Loucy (cell line): ENCODE measurements at regions not wholly inside any gene's neighbourhood (a gene's known extent, or its start where the extent isn't known, plus 50 kb on each side); places are given as distances from the start of the nearest gene placed in this dataset.

ENCODE experiments used
- H2AFZ ChIP-seq: fragments of 200-600 bp; sonication (generic); 2 replicates; pipeline ENCODE4 v1.6.0; 2016; ENCODE audit warnings: antibody characterized with exemption, mild to moderate bottlenecking, low read length, moderate library complexity
- H3F3A ChIP-seq: fragments of 200-600 bp; 2 replicates; pipeline ENCODE4 v1.6.0; 2016; ENCODE audit warnings: antibody characterized with exemption, low read depth, mild to moderate bottlenecking
- H3K27me3 ChIP-seq: fragments of 200-600 bp; sonication (generic); 2 replicates; pipeline ENCODE4 v1.6.1; 2014; ENCODE audit warnings: low read length, mild to moderate bottlenecking; ENCODE audit not compliant: insufficient read depth, poor library complexity, severe bottlenecking
- H3K36me3 ChIP-seq: fragments of 200-600 bp; sonication (generic); 2 replicates; pipeline ENCODE4 v1.6.1; 2016; ENCODE audit warnings: low read length; ENCODE audit not compliant: insufficient read depth
- H3K4me1 ChIP-seq: fragments of 200-600 bp; sonication (generic); 2 replicates; pipeline ENCODE4 v1.5.1; 2014; ENCODE audit warnings: low read length, mild to moderate bottlenecking; ENCODE audit not compliant: insufficient read depth, poor library complexity, severe bottlenecking
- H3K4me2 ChIP-seq: fragments of 200-600 bp; sonication (generic); 2 replicates; pipeline ENCODE4 v1.6.0; 2014; ENCODE audit warnings: antibody characterized with exemption, low read length, low read depth, mild to moderate bottlenecking; ENCODE audit not compliant: poor library complexity, severe bottlenecking
- H3K4me3 ChIP-seq: fragments of 200-600 bp; sonication (generic); 2 replicates; pipeline ENCODE4 v1.5.1; 2014; ENCODE audit warnings: low read length, mild to moderate bottlenecking, mixed read lengths; ENCODE audit not compliant: poor library complexity, severe bottlenecking
- H3K79me2 ChIP-seq: fragments of 200-600 bp; sonication (generic); 2 replicates; pipeline ENCODE4 v1.6.1; 2014; ENCODE audit warnings: low read length; ENCODE audit not compliant: insufficient read depth
- H3K9ac ChIP-seq: fragments of 200-600 bp; sonication (generic); 2 replicates; pipeline ENCODE4 v1.6.0; 2014; ENCODE audit warnings: mild to moderate bottlenecking, low read depth, low read length, moderate library complexity; ENCODE audit not compliant: poor library complexity, severe bottlenecking
- H3K9me2 ChIP-seq: fragments of 200-600 bp; sonication (generic); replicated peaks from 2 replicates; pipeline ENCODE4 v1.6.1; 2016; ENCODE audit warnings: low read depth, low read length, mixed read lengths
- H3K9me3 ChIP-seq: fragments of 200-600 bp; sonication (generic); 2 replicates; pipeline ENCODE4 v1.6.1; 2014; ENCODE audit warnings: mild to moderate bottlenecking, antibody characterized with exemption, low read length, low read depth; ENCODE audit not compliant: insufficient read depth
- H4K20me1 ChIP-seq: fragments of 200-600 bp; sonication (generic); 2 replicates; pipeline ENCODE4 v1.6.0; 2014; ENCODE audit warnings: antibody characterized with exemption, low read length, mild to moderate bottlenecking; ENCODE audit not compliant: insufficient read depth, poor library complexity, severe bottlenecking
- EZH2phosphoT487 ChIP-seq: fragments of 200-600 bp; IDR thresholded peaks from 2 replicates; pipeline ENCODE4 v1.6.1; 2018; ENCODE audit warnings: antibody characterized with exemption, mild to moderate bottlenecking, moderate library complexity, borderline replicate concordance
- TF ChIP-seq, protein P1 (sequence below): fragments of 200-600 bp; sonication (generic); conservative IDR thresholded peaks from 2 replicates; pipeline ENCODE4 v1.5.1; 2014; ENCODE audit warnings: mild to moderate bottlenecking, antibody characterized with exemption, low read length

DNA sequence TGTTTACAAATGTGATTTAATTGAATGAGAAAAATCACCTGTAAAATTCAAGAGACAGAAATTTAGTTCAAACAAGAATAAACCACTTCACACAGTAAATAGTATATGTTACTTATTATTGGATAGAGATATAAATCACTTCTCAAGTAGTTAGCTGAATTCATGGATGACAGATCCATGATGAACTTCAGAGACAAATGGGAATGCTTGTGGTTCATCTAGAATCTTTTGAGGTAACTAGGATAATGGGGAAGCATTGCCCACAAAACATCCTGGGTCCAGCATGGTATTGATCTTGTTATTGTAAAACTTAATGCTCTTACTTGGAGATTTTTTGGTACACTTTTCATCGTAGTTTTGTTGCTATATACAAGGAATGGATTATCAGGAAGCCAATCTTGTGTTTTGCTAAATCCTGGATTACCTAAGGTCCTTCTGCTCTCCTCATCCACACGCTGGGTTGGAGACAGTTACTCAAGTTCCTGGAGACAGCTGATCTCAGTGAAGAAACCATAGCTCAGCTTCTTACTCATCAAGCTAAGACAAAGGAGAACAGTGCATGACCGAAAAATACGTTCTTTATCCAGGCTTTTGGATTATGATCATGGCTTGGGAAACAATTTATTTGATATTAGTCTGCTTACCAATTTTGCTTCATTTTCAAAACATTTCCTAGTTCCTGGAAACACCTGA lies 142.5 kb upstream of the PREP start:
- no peaks in the 10 kb centered on the region for H3F3A ChIP-seq
- H3K9me3 ChIP-seq, result no peaks in the 10 kb centered on the region
- H3K9ac ChIP-seq, result no peak overlapping the region
- no peaks in the 10 kb centered on the region for H3K4me1 ChIP-seq
- H3K9me2 ChIP-seq, result no peaks in the 10 kb centered on the region
- H3K4me3 ChIP-seq, result no peak overlapping the region
- H4K20me1 ChIP-seq, result no peaks in the 10 kb centered on the region
- H3K79me2 ChIP-seq, result no peaks in the 10 kb centered on the region
- no peak overlapping the region for H3K4me2 ChIP-seq
- TF ChIP-seq EZH2phosphoT487, result no peak
- TF ChIP-seq, protein P1, sequence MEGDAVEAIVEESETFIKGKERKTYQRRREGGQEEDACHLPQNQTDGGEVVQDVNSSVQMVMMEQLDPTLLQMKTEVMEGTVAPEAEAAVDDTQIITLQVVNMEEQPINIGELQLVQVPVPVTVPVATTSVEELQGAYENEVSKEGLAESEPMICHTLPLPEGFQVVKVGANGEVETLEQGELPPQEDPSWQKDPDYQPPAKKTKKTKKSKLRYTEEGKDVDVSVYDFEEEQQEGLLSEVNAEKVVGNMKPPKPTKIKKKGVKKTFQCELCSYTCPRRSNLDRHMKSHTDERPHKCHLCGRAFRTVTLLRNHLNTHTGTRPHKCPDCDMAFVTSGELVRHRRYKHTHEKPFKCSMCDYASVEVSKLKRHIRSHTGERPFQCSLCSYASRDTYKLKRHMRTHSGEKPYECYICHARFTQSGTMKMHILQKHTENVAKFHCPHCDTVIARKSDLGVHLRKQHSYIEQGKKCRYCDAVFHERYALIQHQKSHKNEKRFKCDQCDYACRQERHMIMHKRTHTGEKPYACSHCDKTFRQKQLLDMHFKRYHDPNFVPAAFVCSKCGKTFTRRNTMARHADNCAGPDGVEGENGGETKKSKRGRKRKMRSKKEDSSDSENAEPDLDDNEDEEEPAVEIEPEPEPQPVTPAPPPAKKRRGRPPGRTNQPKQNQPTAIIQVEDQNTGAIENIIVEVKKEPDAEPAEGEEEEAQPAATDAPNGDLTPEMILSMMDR, result no peak
- H2AFZ ChIP-seq, result no peak overlapping the region
- H3K36me3 ChIP-seq, result no peaks in the 10 kb centered on the region
- no peaks in the 10 kb centered on the region for H3K27me3 ChIP-seq

DNA sequence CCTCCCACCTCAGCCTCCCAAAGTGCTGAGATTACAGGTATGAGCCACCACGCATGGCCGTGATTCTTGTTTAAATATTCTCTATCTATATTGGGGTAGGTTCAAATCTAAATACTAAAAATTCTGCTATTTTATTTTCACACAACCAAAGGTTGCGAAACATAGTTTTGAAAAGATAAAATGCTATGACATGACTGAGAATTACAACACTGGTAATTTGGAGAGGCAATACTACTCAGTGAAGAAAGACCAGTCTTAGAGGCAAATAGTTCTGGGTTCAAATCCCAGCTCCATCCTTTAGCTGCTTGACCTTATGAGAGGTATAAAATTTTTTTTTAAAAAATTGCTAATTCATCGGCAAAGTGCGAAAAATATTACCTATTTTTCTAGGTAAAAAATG lies 137.0 kb upstream of the PREP start:
- H3F3A ChIP-seq, result no peaks in the 10 kb centered on the region
- no peaks in the 10 kb centered on the region for H3K27me3 ChIP-seq
- no peaks in the 10 kb centered on the region for H4K20me1 ChIP-seq
- H3K79me2 ChIP-seq, result no peaks in the 10 kb centered on the region
- H3K36me3 ChIP-seq, result no peaks in the 10 kb centered on the region
- H3K4me1 ChIP-seq, result no peaks in the 10 kb centered on the region
- no peak overlapping the region for H3K9ac ChIP-seq
- TF ChIP-seq, protein P1, result no peak
- H3K4me2 ChIP-seq, result no peak overlapping the region
- H3K4me3 ChIP-seq, result no peak overlapping the region
- H2AFZ ChIP-seq, result no peak overlapping the region
- no peaks in the 10 kb centered on the region for H3K9me3 ChIP-seq
- H3K9me2 ChIP-seq, result no peaks in the 10 kb centered on the region

DNA sequence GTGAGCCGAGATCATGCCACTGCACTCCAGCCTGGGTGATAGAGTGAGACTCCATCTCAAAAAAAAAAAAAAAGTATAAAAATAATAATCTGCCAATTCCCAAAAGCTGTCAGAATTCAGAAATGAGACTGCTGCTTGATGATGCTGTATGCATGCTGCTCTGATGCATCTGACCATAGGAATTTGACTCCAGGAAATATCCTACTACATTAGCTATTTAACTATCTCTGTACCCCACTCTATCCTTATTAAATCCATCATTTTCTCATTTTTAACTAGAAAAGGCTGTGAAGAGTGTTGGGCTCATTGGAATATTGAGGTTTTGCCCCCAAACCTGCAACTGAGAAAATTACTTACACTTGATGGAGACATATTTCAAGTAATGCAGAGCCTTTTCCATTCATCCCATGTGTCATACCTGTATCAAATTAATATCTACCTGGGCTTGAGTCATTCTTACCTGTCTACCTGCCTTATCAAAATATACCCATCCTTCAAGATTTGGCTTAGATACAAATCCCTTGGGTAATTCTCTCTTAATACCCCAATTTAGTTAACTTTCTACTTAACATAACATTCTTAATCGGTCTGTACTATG lies 135.2 kb upstream of the PREP start:
- TF ChIP-seq, protein P1, result no peak
- no peak for TF ChIP-seq EZH2phosphoT487
- H3K27me3 ChIP-seq, result no peaks in the 10 kb centered on the region

More for the DNA sequence above, 135.2 kb upstream of the PREP start:
- H3K4me3 ChIP-seq, result no peak overlapping the region
- no peak overlapping the region for H3K4me2 ChIP-seq
- no peaks in the 10 kb centered on the region for H3K79me2 ChIP-seq
- H3K4me1 ChIP-seq, result no peaks in the 10 kb centered on the region
- H2AFZ ChIP-seq, result no peak overlapping the region
- H3K9ac ChIP-seq, result no peak overlapping the region
- no peaks in the 10 kb centered on the region for H3K9me3 ChIP-seq
- H3K9me2 ChIP-seq, result no peaks in the 10 kb centered on the region
- H4K20me1 ChIP-seq, result no peaks in the 10 kb centered on the region
- no peaks in the 10 kb centered on the region for H3K36me3 ChIP-seq
- H3F3A ChIP-seq, result no peaks in the 10 kb centered on the region
